ENCODE measurements at regions not wholly inside any gene's neighbourhood (a gene's known extent, or its start where the extent isn't known, plus 50 kb on each side); places are given as distances from the start of the nearest gene placed in this dataset.

DNA sequence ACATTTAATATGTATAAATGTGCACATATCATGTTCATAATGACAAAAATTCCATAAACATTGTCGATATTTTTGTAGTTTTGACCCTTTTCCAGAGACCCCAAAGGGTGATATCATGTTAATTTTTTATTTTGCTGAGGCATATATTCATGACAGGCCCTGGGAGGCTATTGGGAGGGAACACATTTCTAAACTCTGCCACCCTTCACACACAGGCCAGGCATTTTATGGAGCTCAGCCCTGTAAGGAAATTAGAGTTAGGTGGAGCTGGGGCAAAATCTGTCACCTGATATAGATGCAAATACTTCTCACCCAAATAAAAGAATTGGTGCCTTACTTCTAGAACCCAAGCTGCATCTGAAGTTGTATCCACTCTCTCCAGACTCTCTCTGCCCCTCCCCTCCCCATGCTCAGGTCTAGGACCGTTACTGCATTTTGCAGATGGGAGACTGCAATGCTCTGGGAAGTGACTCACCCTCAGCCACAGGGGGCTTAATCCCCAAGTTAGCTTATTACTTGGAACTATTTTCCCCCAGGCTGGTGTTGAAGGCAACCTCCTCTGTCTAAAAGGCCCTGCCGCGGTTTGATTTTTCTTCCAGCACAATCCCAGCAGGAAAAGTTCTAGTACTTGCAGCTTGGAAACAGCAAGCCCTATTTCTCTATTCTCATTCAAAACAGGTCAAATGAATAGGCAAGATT lies 238.9 kb downstream of the EMP1 start:
- no peak for TF ChIP-seq EZH2phosphoT487 (IDR thresholded peaks at IDR 0.05; ENCODE audit: borderline replicate concordance, low read length)
- TF ChIP-seq, protein P1, sequence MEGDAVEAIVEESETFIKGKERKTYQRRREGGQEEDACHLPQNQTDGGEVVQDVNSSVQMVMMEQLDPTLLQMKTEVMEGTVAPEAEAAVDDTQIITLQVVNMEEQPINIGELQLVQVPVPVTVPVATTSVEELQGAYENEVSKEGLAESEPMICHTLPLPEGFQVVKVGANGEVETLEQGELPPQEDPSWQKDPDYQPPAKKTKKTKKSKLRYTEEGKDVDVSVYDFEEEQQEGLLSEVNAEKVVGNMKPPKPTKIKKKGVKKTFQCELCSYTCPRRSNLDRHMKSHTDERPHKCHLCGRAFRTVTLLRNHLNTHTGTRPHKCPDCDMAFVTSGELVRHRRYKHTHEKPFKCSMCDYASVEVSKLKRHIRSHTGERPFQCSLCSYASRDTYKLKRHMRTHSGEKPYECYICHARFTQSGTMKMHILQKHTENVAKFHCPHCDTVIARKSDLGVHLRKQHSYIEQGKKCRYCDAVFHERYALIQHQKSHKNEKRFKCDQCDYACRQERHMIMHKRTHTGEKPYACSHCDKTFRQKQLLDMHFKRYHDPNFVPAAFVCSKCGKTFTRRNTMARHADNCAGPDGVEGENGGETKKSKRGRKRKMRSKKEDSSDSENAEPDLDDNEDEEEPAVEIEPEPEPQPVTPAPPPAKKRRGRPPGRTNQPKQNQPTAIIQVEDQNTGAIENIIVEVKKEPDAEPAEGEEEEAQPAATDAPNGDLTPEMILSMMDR (IDR thresholded peaks at IDR 0.05; ENCODE audit: low read depth, low read length, poor library complexity, severe bottlenecking) = no peak
